Body of pancreas (tissue), 4 donors: ENCODE measurements at regions not wholly inside any gene's neighbourhood (a gene's known extent, or its start where the extent isn't known, plus 50 kb on each side); places are given as distances from the start of the nearest gene placed in this dataset.

Experiments used
- POLR2A ChIP-seq, 3 donors: fragments of 450-650 bp; IDR thresholded peaks; one replicate each; pipeline ENCODE4 v1.6.1; 2016; ENCODE audit warnings: antibody characterized with exemption in 3 of 3, mild to moderate bottlenecking in 2 of 3
- TF ChIP-seq, protein P1 (sequence below), 7 experiments: fragments of 450-650 bp in 4 of 7; fragments of 200-600 bp in 3 of 7; sonication (generic) in 3 of 7; IDR thresholded peaks; one replicate each; pipeline ENCODE4 v1.5.1; 2016 to 2019; ENCODE audit warnings: antibody characterized with exemption in 7 of 7

DNA sequence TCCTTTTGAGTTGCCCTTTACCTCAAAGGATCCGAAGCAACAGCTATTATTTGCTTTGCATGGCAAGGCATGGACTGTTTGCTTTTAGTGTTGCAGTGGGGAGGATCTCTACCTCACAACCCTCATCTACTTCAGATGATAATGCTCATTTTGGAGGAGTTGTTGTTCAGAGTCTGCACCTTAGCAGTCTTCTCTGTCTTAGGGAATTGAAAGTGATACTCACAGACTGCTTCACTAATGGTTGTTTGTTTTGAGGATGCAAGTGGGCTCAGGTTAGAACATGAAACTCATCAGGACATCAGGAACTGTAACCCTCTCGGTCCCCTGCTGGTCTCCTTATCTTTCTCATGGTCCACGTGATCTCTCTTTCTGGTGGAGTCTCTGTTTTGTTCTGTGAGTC lies 172.9 kb upstream of the ANKH start:
- TF ChIP-seq, protein P1, sequence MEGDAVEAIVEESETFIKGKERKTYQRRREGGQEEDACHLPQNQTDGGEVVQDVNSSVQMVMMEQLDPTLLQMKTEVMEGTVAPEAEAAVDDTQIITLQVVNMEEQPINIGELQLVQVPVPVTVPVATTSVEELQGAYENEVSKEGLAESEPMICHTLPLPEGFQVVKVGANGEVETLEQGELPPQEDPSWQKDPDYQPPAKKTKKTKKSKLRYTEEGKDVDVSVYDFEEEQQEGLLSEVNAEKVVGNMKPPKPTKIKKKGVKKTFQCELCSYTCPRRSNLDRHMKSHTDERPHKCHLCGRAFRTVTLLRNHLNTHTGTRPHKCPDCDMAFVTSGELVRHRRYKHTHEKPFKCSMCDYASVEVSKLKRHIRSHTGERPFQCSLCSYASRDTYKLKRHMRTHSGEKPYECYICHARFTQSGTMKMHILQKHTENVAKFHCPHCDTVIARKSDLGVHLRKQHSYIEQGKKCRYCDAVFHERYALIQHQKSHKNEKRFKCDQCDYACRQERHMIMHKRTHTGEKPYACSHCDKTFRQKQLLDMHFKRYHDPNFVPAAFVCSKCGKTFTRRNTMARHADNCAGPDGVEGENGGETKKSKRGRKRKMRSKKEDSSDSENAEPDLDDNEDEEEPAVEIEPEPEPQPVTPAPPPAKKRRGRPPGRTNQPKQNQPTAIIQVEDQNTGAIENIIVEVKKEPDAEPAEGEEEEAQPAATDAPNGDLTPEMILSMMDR (IDR thresholded peaks at IDR 0.05): no peak
- no peak for TF ChIP-seq POLR2A (IDR thresholded peaks at IDR 0.05)
